HG03175 (cell line): ENCODE measurements at regions not wholly inside any gene's neighbourhood (a gene's known extent, or its start where the extent isn't known, plus 50 kb on each side); places are given as distances from the start of the nearest gene placed in this dataset.
"Not testable (repeated sequence)": the region's sequence is repeated elsewhere in the genome, so short reads cannot be mapped to it uniquely, and the experiment has no call there.

ENCODE experiments used
- ATAC-seq: cut with Tn5 transposase; IDR thresholded peaks from one replicate; pipeline ENCODE4 v1.9.1; 2021; ENCODE audit warnings: mild to moderate bottlenecking, moderate library complexity; ENCODE audit not compliant: unreplicated experiment

GRCh38 chr7:156590212-156590611 lies 50.4 kb upstream of the RNF32 start:
- ATAC-seq: no peak

- ATAC-seq: no peak
Measured at GRCh38 chr7:156589808-156590207, 50.8 kb upstream of the RNF32 start.

GRCh38 chr7:156585926-156586325 lies 54.6 kb upstream of the RNF32 start:
- ATAC-seq: no peak

GRCh38 chr7:156585025-156585648 lies 55.4 kb upstream of the RNF32 start:
- ATAC-seq: no peak

GRCh38 chr7:156582591-156583123 lies 57.9 kb upstream of the RNF32 start:
- ATAC-seq: no peak

GRCh38 chr7:156580036-156580435 lies 60.5 kb upstream of the RNF32 start:
- no peak for ATAC-seq

- no peak for ATAC-seq
Measured at GRCh38 chr7:156579566-156579965, 61.0 kb upstream of the RNF32 start.

GRCh38 chr7:156578978-156579430 lies 61.6 kb upstream of the RNF32 start:
- ATAC-seq: no peak

GRCh38 chr7:156578578-156578940 lies 62.0 kb upstream of the RNF32 start:
- ATAC-seq: no peak

- ATAC-seq: no peak
Measured at GRCh38 chr7:156577645-156578577, 62.7 kb upstream of the RNF32 start.

GRCh38 chr7:156576216-156577058 lies 64.1 kb upstream of the RNF32 start:
- no peak for ATAC-seq

- ATAC-seq: no peak
Measured at GRCh38 chr7:156568258-156568657, 72.3 kb upstream of the RNF32 start.

GRCh38 chr7:156566812-156567549 lies 73.6 kb upstream of the RNF32 start:
- no peak for ATAC-seq

- not testable (repeated sequence) for ATAC-seq
Measured at GRCh38 chr7:156565002-156565401, 75.6 kb upstream of the RNF32 start.

GRCh38 chr7:156560696-156561095 lies 79.9 kb upstream of the RNF32 start:
- ATAC-seq: no peak

GRCh38 chr7:156560075-156560474 lies 80.5 kb upstream of the RNF32 start:
- no peak for ATAC-seq

- ATAC-seq: no peak
Measured at GRCh38 chr7:156559001-156559400, 81.6 kb upstream of the RNF32 start.

- ATAC-seq: no peak
Measured at GRCh38 chr7:156558198-156558597, 82.4 kb upstream of the RNF32 start.

- ATAC-seq: no peak
Measured at GRCh38 chr7:156556083-156556482, 84.5 kb upstream of the RNF32 start.

GRCh38 chr7:156554488-156554887 lies 86.1 kb upstream of the RNF32 start:
- ATAC-seq: no peak
